ENCODE measurements at regions not wholly inside any gene's neighbourhood (a gene's known extent, or its start where the extent isn't known, plus 50 kb on each side); places are given as distances from the start of the nearest gene placed in this dataset.

- no peak overlapping the region for H2BK15ac ChIP-seq (ENCODE audit: low read length)
- CTCF ChIA-PET (ENCODE audit: partially characterized antibody), result interaction anchor here (0.8 to 3.3 kb wide), 8 partner anchors 12 to 268 kb away, joined by 3 to 15 read pairs (median 3); no protein-coding TSS in a partner anchor
- TF ChIP-seq MAX (IDR thresholded peaks at IDR 0.05), result no peak
- TF ChIP-seq SIN3A (conservative IDR thresholded peaks at IDR 0.05 in 1 of 2, IDR thresholded peaks at IDR 0.05 in 1 of 2; ENCODE audit: low read depth in 1 of 2, low read length in 2 of 2), result no peak
- TF ChIP-seq POLR2A (IDR thresholded peaks at IDR 0.05; ENCODE audit: control extremely low read depth in 1 of 2, low read depth in 2 of 2, low read length in 2 of 2), result no peak
- TF ChIP-seq CREB1 (IDR thresholded peaks at IDR 0.05), result no peak
- no peak for TF ChIP-seq BACH1 (IDR thresholded peaks at IDR 0.05; ENCODE audit: low read length)
- no peak for TF ChIP-seq ASH2L (IDR thresholded peaks at IDR 0.05; ENCODE audit: low read length)
- TF ChIP-seq ZNF274 (IDR thresholded peaks at IDR 0.05; ENCODE audit: borderline replicate concordance, extremely low read depth, low read length), result no peak
- no peak for TF ChIP-seq ATF2 (IDR thresholded peaks at IDR 0.05; ENCODE audit: low read length)
- TF ChIP-seq SP1 (IDR thresholded peaks at IDR 0.05; ENCODE audit: low read depth, low read length), result no peak
- TF ChIP-seq SIRT6 (IDR thresholded peaks at IDR 0.05; ENCODE audit: low read length), result no peak
- no peak for TF ChIP-seq E2F6 (IDR thresholded peaks at IDR 0.05)
These were observed 176.1 kb downstream of the MINAR1 start for GRCh38 chr15:79608066-79608864.

More at GRCh38 chr15:79608066-79608864, 176.1 kb downstream of the MINAR1 start:
- Histone ChIP-seq H3K27me3 (replicated peaks in 1 of 4; ENCODE audit: control insufficient read depth in 3 of 4, extremely low read depth in 1 of 4, insufficient read depth in 3 of 4, low read length in 3 of 4) (no peaks in the 10 kb centered on the region), H3K23ac (ENCODE audit: insufficient read length) (no peak overlapping the region), H4K5ac (ENCODE audit: insufficient read length, low read depth, low read length) (no peak overlapping the region), H3K14ac (ENCODE audit: insufficient read length) (no peak overlapping the region), H2AFZ (ENCODE audit: low read length) (no peak overlapping the region), H3K4me3 (ENCODE audit: extremely low read depth in 1 of 4, insufficient read depth in 2 of 4, low read depth in 3 of 4, low read length in 4 of 4) (no peak overlapping the region), H4K20me1 (replicated peaks in 1 of 2; ENCODE audit: control insufficient read depth in 1 of 2, insufficient read depth in 2 of 2, low read length in 2 of 2) (no peaks in the 10 kb centered on the region), H3K27ac (ENCODE audit: low read depth, low read length) (no peak overlapping the region), H3K36me3 (ENCODE audit: control insufficient read depth in 2 of 4, insufficient read depth in 4 of 4, low read length in 3 of 4) (no peaks in the 10 kb centered on the region), H3K23me2 (ENCODE audit: low read depth, low read length) (no peaks in the 10 kb centered on the region; the same call in 1 of the 2 replicates), H3K9ac (replicated peaks in 1 of 4; ENCODE audit: extremely low read depth in 1 of 4, low read depth in 3 of 4, low read length in 3 of 4) (no peak overlapping the region), H3K4me1 (replicated peaks in 1 of 4; ENCODE audit: control insufficient read depth in 3 of 4, insufficient read depth in 4 of 4, low read length in 3 of 4) (peaks cover 0 to 2% (median 0%) of the 10 kb centered on the region in 4 experiments; a peak in 1 of 7 replicates), H3K79me1 (ENCODE audit: low read depth, low read length) (no peaks in the 10 kb centered on the region), H4K8ac (ENCODE audit: extremely low read depth, insufficient read depth, low read length) (no peak overlapping the region), H3K4ac (replicated peaks; ENCODE audit: insufficient read length, low read depth, low read length) (no peak overlapping the region), H3K56ac (replicated peaks; ENCODE audit: insufficient read length, low read depth, low read length) (no peak overlapping the region), H4K91ac (replicated peaks; ENCODE audit: insufficient read length, low read length) (no peak overlapping the region), H2BK5ac (ENCODE audit: low read depth, low read length) (no peak overlapping the region), H2BK20ac (ENCODE audit: low read length) (no peak overlapping the region), H2BK120ac (replicated peaks; ENCODE audit: low read depth, low read length) (no peak overlapping the region), H3K79me2 (ENCODE audit: control insufficient read depth in 1 of 2, insufficient read depth in 2 of 2, low read length in 2 of 2) (no peaks in the 10 kb centered on the region), H3K4me2 (ENCODE audit: insufficient read depth in 1 of 2, low read depth in 2 of 2, low read length in 2 of 2) (no peak overlapping the region), H2AK5ac (ENCODE audit: low read depth, low read length) (no peak overlapping the region), H3K9me3 (ENCODE audit: insufficient read depth in 2 of 2, low read depth in 1 of 2, low read length in 1 of 2) (0 out of 4 replicates have a peak, but pooled peaks cover 0 to 2% of the 10 kb centered on the region in 2 experiments), H2BK12ac (ENCODE audit: low read depth, low read length) (no peak overlapping the region), H3K18ac (ENCODE audit: extremely low read depth, low read length) (no peak overlapping the region)
- FAIRE-seq (no peak), DNase-seq (ENCODE audit: low read depth in 1 of 2, low spot score in 2 of 2) (no peak)
- POLR2A ChIA-PET (ENCODE audit: partially characterized antibody), result no interaction called here
- 97% methylated on average over 3 of the region's 3 CpGs; no CpG with 5 or more reads in 1 of the 2 experiments for WGBS, 2 experiments (ENCODE audit: extremely low coverage in 1 of 2, insufficient coverage in 1 of 2, insufficient read length in 1 of 2, insufficient replicate concordance in 2 of 2, low coverage in 1 of 2, low lambda C conversion rate in 2 of 2, missing lambda C conversion rate in 1 of 2)

Data from H1 (cell line).